MM.1S (cell line): ENCODE measurements at regions not wholly inside any gene's neighbourhood (a gene's known extent, or its start where the extent isn't known, plus 50 kb on each side); places are given as distances from the start of the nearest gene placed in this dataset.

Source experiments
- DNase-seq: peaks from one replicate; pipeline ENCODE4 v3.0.0-alpha.2; 2015
- H2AFZ ChIP-seq: fragments of 300-600 bp; sonication (generic); 2 replicates; pipeline ENCODE4 v1.6.0; 2016; ENCODE audit warnings: antibody characterized with exemption, low read length
- H3F3A ChIP-seq: fragments of 300-600 bp; sonication (generic); 2 replicates; pipeline ENCODE4 v1.6.1; 2016; ENCODE audit warnings: mild to moderate bottlenecking, antibody characterized with exemption, low read length, moderate library complexity, mixed read lengths; ENCODE audit not compliant: insufficient read depth
- H3K27ac ChIP-seq: fragments of 300-600 bp; sonication (generic); 2 replicates; pipeline ENCODE4 v1.5.1; 2016; ENCODE audit warnings: mild to moderate bottlenecking, low read length
- H3K27me3 ChIP-seq: fragments of 300-600 bp; sonication (generic); replicated peaks from 2 replicates; pipeline ENCODE4 v1.6.0; 2016; ENCODE audit warnings: low read length; ENCODE audit not compliant: insufficient read depth
- H3K36me3 ChIP-seq: fragments of 300-600 bp; sonication (generic); replicated peaks from 2 replicates; pipeline ENCODE4 v1.6.1; 2016; ENCODE audit warnings: mild to moderate bottlenecking, low read length, mixed read lengths; ENCODE audit not compliant: insufficient read depth
- H3K4me1 ChIP-seq: fragments of 300-600 bp; sonication (generic); 2 replicates; pipeline ENCODE4 v1.6.1; 2016; ENCODE audit warnings: low read length, mixed read lengths
- H3K4me2 ChIP-seq: fragments of 300-600 bp; sonication (generic); 2 replicates; pipeline ENCODE4 v1.6.0; 2016; ENCODE audit warnings: low read depth, low read length
- H3K4me3 ChIP-seq: fragments of 300-600 bp; sonication (generic); 2 replicates; pipeline ENCODE4 v1.5.1; 2016; ENCODE audit warnings: low read length, mixed read lengths
- H3K79me2 ChIP-seq: fragments of 300-600 bp; sonication (generic); 2 replicates; pipeline ENCODE4 v1.6.1; 2016; ENCODE audit warnings: mixed run types, low read length, mixed read lengths
- H3K9ac ChIP-seq: fragments of 300-600 bp; sonication (generic); 2 replicates; pipeline ENCODE4 v1.6.1; 2016; ENCODE audit warnings: low read length, mixed read lengths
- H3K9me2 ChIP-seq: fragments of 300-600 bp; sonication (generic); replicated peaks from 2 replicates; pipeline ENCODE4 v1.6.1; 2016; ENCODE audit warnings: mild to moderate bottlenecking, low read length, mixed read lengths; ENCODE audit not compliant: insufficient read depth
- H3K9me3 ChIP-seq: fragments of 300-600 bp; sonication (generic); replicated peaks from 2 replicates; pipeline ENCODE4 v1.6.1; 2016; ENCODE audit warnings: mild to moderate bottlenecking, low read length, mixed read lengths; ENCODE audit not compliant: insufficient read depth
- H4K20me1 ChIP-seq: fragments of 300-600 bp; sonication (generic); 2 replicates; pipeline ENCODE4 v1.6.1; 2016; ENCODE audit warnings: mild to moderate bottlenecking, low read length, moderate library complexity, mixed read lengths; ENCODE audit not compliant: insufficient read depth
- CTCF ChIP-seq: fragments of 300-600 bp; sonication (generic); IDR thresholded peaks from 2 replicates; pipeline ENCODE4 v1.5.1; 2016; ENCODE audit warnings: antibody characterized with exemption, low read length, mixed read lengths
- EZH2 ChIP-seq: fragments of 300-600 bp; sonication (generic); optimal IDR thresholded peaks from 2 replicates; pipeline ENCODE3; 2017; ENCODE audit warnings: low read depth, mild to moderate bottlenecking, antibody characterized with exemption, low read length, mixed read lengths
- EZH2phosphoT487 ChIP-seq: fragments of 300-600 bp; sonication (generic); IDR thresholded peaks from 2 replicates; pipeline ENCODE4 v1.6.1; 2018; ENCODE audit warnings: antibody characterized with exemption, low read length

DNA sequence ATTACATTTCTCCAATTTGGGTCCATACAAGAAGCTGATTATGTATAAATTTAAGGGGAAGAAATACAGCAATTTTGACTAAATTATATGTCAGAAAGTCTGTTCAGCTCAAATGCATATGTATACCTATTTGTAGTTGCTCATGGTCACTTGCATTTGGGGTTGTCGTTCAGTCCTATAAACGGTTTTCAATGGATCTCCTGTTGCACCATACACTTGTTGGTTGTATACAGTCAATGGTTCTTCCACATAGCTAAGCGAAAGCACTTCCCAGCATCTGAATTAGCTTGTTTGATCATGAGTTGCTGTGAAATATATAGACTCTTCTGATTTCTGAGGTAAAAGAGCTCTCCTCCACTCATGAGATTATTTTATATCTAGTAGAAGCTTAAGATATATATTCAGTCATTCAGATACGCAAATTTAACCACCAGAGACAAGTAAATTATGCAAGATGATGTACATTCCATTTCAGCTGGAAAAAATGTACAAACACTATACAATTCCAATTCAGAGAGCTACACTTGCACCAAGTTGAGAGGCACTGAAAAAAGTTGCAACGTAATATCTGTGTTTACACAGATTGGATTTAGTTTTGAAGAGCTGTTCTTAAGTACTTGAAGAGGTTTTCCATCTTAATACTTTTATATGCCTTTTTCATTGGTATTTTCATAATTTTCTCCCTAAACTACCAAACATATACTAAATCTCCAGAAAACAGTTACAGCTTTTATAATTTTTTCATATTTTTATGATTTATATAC is 64.4 kb upstream of the POU5F2 start:
- no peak overlapping the region for H2AFZ ChIP-seq
- H3F3A ChIP-seq, result no peaks in the 10 kb centered on the region
- H3K9ac ChIP-seq, result no peak overlapping the region
- no peak for DNase-seq
- H3K4me1 ChIP-seq, result no peaks in the 10 kb centered on the region
- H3K27ac ChIP-seq, result no peak overlapping the region
- no peak for TF ChIP-seq CTCF
- no peaks in the 10 kb centered on the region for H3K9me3 ChIP-seq
- H3K4me2 ChIP-seq, result no peak overlapping the region
- no peaks in the 10 kb centered on the region for H3K79me2 ChIP-seq
- no peaks in the 10 kb centered on the region for H3K27me3 ChIP-seq
- H3K4me3 ChIP-seq, result no peak overlapping the region
- H4K20me1 ChIP-seq, result no peaks in the 10 kb centered on the region
- H3K9me2 ChIP-seq, result no peaks in the 10 kb centered on the region
- no peaks in the 10 kb centered on the region for H3K36me3 ChIP-seq

GRCh38 chr5:93800988-93801811 is 59.8 kb upstream of the POU5F2 start:
- no peaks in the 10 kb centered on the region for H3K4me1 ChIP-seq
- no peaks in the 10 kb centered on the region for H3K9me3 ChIP-seq
- no peak overlapping the region for H3K4me3 ChIP-seq
- H3F3A ChIP-seq, result no peaks in the 10 kb centered on the region
- H2AFZ ChIP-seq, result no peak overlapping the region
- no peak overlapping the region for H3K9ac ChIP-seq
- H3K27me3 ChIP-seq, result no peaks in the 10 kb centered on the region
- peak overlapping the region; percentile 49 for H3K4me2 ChIP-seq
- H4K20me1 ChIP-seq, result no peaks in the 10 kb centered on the region
- no peaks in the 10 kb centered on the region for H3K9me2 ChIP-seq
- DNase-seq, result peak; percentile 67
- H3K36me3 ChIP-seq, result no peaks in the 10 kb centered on the region
- H3K79me2 ChIP-seq, result no peaks in the 10 kb centered on the region
- peak; percentile 46 for TF ChIP-seq CTCF
- no peak for TF ChIP-seq EZH2phosphoT487
- TF ChIP-seq EZH2, result no peak
- no peak overlapping the region for H3K27ac ChIP-seq

DNA sequence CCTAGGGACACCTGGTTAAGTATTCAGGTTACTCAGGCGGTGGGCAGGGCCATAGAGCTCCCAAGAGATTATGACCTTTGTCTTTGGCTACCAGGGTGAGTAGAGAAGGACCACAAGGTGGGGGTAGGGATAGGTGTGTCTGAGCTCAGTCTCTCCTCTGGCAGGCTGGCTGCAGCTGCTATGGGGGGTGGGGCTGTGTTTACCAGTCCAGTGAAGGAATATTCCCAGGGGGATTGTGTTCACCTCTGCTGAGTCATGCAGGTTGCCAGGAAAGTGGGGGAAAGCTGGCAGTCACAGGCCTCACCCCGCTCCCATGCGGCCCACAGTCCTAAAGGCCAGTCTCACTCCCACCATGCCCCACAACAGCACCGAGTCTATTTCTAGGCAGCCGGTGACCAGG is 53.6 kb upstream of the POU5F2 start:
- TF ChIP-seq CTCF (no peak), EZH2 (no peak), EZH2phosphoT487 (no peak)
- Histone ChIP-seq H3K4me1 (no peaks in the 10 kb centered on the region), H2AFZ (no peak overlapping the region), H3K36me3 (no peaks in the 10 kb centered on the region), H3K4me2 (no peak overlapping the region), H3K4me3 (no peak overlapping the region), H3K79me2 (no peaks in the 10 kb centered on the region), H3K9me3 (no peaks in the 10 kb centered on the region), H3K27ac (no peak overlapping the region), H3K9ac (no peak overlapping the region), H3F3A (no peaks in the 10 kb centered on the region), H4K20me1 (no peaks in the 10 kb centered on the region), H3K27me3 (no peaks in the 10 kb centered on the region), H3K9me2 (no peaks in the 10 kb centered on the region)
- DNase-seq, result no peak
